WI38 (cell line): ENCODE measurements at regions not wholly inside any gene's neighbourhood (a gene's known extent, or its start where the extent isn't known, plus 50 kb on each side); places are given as distances from the start of the nearest gene placed in this dataset.

Experiments
- H3K4me3 ChIP-seq: 2 replicates; pipeline ENCODE4 v1.5.1; 2011; ENCODE audit warnings: low read depth, mild to moderate bottlenecking, control low read depth, low read length
- TF ChIP-seq, protein P1 (sequence below): IDR thresholded peaks from 2 replicates; pipeline ENCODE4 v1.5.1; 2012; ENCODE audit warnings: low read depth, mild to moderate bottlenecking, control low read depth, low read length

DNA sequence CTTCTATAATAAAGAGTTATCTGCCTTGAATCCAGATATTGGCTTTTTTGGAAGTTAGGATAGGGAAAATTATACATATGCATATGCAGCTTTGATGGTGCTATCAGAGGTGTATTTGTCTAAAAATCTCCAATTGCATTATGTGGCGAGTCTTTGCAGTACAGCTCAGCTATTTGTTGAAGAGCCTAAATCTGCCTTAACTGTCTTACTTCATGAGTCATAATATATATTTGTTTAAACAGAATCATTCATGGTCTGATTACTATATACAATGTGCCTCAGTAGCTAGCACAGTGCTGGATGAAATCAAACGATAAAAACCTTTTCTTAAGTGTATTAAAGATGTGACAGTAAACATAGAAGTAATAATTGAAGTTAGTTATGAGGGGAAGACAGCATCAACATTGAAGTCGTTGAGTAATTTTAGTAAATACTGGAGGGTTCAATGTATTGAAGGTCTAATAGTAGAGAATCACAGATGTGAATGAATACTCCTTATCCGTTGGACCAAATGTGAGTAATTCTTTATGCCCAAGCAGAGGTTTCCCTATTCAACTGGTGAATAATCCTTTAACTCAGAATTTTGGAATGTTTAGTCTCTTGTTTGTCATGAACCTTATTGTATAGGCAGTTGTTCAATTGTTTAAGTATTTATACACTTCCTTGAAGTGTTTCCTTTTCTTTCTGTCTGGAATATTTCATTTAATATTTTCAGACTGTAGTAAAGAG lies 74.8 kb upstream of the NAALADL2 start:
- no peak overlapping the region for H3K4me3 ChIP-seq
- TF ChIP-seq, protein P1, sequence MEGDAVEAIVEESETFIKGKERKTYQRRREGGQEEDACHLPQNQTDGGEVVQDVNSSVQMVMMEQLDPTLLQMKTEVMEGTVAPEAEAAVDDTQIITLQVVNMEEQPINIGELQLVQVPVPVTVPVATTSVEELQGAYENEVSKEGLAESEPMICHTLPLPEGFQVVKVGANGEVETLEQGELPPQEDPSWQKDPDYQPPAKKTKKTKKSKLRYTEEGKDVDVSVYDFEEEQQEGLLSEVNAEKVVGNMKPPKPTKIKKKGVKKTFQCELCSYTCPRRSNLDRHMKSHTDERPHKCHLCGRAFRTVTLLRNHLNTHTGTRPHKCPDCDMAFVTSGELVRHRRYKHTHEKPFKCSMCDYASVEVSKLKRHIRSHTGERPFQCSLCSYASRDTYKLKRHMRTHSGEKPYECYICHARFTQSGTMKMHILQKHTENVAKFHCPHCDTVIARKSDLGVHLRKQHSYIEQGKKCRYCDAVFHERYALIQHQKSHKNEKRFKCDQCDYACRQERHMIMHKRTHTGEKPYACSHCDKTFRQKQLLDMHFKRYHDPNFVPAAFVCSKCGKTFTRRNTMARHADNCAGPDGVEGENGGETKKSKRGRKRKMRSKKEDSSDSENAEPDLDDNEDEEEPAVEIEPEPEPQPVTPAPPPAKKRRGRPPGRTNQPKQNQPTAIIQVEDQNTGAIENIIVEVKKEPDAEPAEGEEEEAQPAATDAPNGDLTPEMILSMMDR = no peak

DNA sequence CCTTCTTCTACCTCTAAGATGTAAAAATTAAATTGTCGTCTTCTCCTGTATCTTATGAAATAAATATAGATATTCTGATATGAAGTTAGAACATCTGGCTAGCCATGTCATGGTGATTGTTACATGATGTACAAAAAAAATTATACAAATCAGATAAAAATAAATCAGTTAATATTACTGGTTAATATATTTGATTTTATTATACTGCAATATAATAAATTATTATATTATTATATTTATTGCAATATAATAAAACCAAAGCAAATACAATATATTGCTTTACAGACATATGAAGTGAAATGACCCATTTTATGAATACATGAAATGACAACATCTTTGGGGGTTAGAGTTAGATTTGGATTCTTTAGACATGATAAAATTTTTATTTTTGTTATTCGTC lies 72.3 kb upstream of the NAALADL2 start:
- no peak overlapping the region for H3K4me3 ChIP-seq
- TF ChIP-seq, protein P1 = no peak

DNA sequence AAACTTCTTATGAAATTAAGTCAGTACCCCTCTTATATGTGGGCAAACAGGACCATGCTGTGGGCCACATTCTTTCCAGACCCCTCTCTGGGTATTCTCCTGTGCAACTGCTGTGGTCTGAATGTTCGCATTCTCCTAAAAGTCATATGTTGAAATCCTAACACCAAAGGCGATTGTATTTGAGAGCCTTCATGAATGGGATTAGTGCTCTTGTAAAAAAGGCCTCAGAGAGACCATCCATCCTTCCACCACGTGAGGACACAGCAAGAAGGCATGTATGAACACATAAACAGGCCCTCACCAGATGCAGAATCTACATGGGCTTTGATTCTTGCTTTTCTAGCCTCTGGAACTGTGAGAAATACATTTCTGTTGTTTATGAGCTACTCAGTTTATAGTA lies 68.0 kb upstream of the NAALADL2 start:
- TF ChIP-seq, protein P1 = no peak
- no peak overlapping the region for H3K4me3 ChIP-seq

DNA sequence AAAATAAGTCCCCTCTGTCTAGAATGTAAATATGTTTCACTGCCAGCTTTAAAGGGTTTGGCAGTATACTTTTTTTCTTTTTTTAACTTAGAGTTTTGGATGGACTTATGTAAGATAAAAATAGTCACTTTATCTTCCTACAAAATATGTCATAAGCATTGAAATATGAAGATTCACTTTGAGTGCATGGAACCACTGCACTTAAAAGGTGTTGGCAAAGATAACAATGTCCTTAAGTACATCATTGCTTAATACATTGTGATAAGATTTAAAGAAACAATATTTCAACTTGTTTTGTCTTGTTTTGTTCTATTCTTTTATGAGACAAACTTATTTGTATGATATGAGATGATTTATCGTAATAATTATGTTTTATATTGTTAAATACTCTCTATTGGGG lies 66.3 kb upstream of the NAALADL2 start:
- H3K4me3 ChIP-seq = no peak overlapping the region
- TF ChIP-seq, protein P1 = no peak
